D721Med (cell line): ENCODE measurements at regions not wholly inside any gene's neighbourhood (a gene's known extent, or its start where the extent isn't known, plus 50 kb on each side); places are given as distances from the start of the nearest gene placed in this dataset.

Experiments
- DNase-seq: peaks from one replicate; pipeline ENCODE4 v3.0.0; 2011; ENCODE audit warnings: low spot score; ENCODE audit not compliant: insufficient read length
- FAIRE-seq: peaks from 2 replicates; lab custom pipeline; 2011; peaks lifted over from hg19 to GRCh38; lab: Jason Lieb, UNC
- TF ChIP-seq, protein P1 (sequence below): IDR thresholded peaks from 2 replicates; pipeline ENCODE4 v1.5.1; 2012; ENCODE audit warnings: mild to moderate bottlenecking, control low read depth; ENCODE audit not compliant: insufficient read depth; ENCODE audit errors: missing control alignments

DNA sequence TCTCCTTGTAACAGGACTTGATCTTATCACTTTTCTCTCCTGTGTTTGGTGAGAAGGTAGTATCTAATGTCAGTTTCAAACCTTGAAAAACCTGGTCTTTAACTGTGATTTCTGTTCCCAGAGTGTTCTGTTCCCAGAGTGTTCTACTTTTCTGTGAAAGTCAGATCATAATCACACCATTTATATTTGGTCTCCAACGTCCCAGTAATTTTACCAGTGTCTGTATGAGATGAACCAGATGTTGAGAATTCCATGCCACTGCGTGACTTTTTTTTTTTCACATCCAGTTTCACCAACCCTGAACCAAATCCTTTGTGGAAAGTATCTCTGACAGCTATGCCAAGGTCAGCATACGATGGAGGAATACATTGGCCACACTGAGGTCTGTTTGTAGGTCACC lies 365.2 kb downstream of the USP25 start:
- TF ChIP-seq, protein P1, sequence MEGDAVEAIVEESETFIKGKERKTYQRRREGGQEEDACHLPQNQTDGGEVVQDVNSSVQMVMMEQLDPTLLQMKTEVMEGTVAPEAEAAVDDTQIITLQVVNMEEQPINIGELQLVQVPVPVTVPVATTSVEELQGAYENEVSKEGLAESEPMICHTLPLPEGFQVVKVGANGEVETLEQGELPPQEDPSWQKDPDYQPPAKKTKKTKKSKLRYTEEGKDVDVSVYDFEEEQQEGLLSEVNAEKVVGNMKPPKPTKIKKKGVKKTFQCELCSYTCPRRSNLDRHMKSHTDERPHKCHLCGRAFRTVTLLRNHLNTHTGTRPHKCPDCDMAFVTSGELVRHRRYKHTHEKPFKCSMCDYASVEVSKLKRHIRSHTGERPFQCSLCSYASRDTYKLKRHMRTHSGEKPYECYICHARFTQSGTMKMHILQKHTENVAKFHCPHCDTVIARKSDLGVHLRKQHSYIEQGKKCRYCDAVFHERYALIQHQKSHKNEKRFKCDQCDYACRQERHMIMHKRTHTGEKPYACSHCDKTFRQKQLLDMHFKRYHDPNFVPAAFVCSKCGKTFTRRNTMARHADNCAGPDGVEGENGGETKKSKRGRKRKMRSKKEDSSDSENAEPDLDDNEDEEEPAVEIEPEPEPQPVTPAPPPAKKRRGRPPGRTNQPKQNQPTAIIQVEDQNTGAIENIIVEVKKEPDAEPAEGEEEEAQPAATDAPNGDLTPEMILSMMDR: no peak
- DNase-seq (no peak), FAIRE-seq (no peak)

DNA sequence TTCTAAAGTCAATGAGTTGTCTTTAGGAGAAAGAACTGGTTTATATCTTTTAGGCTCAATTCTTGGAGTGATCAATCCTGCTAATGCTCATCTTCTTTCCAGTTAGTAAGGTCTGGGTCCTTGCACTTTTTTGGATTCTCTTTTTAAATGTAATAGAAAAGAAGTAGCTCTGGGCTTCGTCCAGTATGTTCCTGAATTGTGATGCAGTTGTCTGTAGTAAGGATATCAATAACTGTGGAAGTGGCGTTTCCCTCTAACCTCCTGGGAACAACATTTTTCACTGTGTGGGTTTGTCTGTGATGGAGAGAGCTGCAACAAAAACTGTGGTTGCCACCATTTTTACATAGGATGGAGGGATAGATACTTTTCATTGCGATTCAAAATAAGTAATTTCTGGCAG lies 367.2 kb downstream of the USP25 start:
- TF ChIP-seq, protein P1: no peak
- DNase-seq (no peak), FAIRE-seq (no peak)

DNA sequence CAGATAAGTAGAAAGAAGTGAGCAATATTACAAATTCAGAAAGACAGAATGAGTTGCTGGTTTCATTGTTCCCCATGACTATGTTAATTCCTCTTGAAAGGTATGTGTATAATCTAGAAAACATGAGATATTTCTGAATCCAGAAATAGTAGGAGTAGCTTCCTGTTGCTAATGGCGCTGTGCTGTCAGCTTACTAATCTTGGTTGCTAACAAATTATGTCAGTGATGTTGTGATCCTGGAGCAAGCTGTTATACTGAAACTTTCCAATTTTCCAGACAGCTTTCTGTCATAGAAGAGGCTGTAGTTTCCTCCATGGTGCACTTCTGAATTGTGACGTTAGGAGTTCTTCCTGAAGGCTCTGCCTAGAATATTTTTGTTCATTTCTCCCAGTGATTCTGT lies 372.3 kb downstream of the USP25 start:
- FAIRE-seq: no peak
- TF ChIP-seq, protein P1: no peak
- DNase-seq: no peak

DNA sequence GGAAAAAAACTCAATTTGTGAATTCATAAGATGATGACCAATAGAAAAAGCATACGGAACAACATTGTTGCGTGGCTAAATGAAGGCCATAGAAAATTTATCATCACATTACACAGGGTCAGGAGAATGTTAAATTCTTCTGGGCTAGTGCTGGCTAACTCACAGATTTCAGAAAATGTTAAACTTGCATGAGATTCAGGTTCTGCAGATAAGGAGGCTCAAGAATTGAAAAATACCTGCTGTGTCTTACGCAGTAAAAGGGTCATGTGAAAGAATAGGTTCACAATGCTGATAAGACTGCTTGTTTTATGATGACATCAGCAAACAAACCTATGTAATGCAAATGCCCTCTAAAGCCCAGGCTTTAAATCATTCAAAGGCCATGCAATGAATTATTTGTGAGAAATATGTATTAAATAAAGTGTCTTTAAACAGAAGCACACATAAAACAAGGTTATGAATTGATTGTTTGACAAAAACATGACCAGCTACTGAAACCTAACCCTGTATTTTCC lies 378.8 kb downstream of the USP25 start:
- FAIRE-seq (no peak), DNase-seq (no peak)
- TF ChIP-seq, protein P1: no peak

DNA sequence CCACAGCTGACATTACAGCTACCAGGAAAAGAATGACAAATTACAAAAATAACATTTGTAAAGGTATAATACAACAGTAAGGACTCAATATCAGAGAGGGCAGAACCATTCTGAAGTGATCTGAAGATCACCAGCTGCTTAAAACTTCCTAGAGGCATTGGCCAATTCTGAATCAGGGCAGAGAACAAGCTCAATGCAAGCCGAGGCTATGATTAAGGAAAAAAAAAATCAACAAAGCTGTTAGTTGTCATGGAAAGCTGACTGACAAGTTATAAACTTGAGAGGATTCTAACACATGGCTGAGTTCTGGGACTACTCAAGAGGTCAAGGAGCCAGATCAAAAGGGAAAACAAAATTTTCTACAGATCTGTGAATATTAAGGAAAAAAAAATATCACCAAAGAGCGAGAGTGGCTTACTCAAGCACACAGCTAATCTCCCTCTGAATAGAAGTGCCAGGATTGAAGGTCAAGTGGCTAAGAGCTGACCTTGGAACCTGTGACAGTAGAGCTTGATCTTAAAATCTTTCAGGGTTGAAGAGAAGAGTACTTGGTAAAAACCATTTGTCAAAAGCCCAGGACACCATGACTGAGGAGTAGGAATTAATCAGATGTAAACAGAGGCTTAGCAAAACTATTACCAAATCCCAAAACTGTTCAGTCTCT lies 383.4 kb downstream of the USP25 start:
- TF ChIP-seq, protein P1: no peak
- FAIRE-seq: no peak
- no peak for DNase-seq

DNA sequence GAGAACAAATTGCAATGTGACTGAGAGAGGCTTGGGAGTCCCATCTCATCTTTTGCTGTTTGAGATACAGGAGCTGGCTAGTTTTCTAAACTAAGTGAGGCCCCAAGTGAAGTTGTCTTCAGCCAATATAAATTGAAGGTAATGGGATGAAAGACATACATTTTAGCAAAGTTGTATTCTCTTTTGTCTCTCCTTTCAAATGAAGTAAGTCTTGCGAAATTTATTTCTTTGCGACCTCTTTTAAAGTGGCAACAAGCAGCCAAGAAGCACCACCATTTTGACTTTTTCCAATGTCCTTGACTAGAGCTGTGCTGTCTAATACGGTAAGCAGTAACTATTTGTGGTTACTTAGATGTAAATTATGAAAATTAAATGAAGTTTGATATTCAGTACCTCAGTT lies 385.7 kb downstream of the USP25 start:
- FAIRE-seq: no peak
- no peak for DNase-seq
- TF ChIP-seq, protein P1: no peak

DNA sequence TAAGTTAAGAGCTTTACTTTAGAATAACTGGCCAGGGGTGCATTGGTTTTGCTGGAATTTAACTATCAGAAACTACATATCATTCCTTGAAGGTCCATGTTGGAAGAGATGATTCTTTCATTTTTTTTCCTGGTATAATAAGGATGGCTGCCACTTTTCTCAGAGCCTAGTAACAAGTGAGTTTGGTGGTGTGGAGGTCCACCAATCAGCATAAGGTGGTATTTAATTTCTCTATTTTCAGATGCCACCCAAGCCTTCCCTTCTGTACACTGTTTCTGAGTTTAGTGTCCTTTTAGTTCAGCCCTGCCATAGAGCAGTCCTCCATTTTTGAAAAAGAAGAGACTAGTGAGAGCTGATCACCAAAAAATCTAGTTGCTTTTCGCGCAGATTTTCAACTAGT lies 386.3 kb downstream of the USP25 start:
- no peak for DNase-seq
- FAIRE-seq: no peak
- TF ChIP-seq, protein P1: no peak
